GM12878 (cell line): ENCODE measurements at regions not wholly inside any gene's neighbourhood (a gene's known extent, or its start where the extent isn't known, plus 50 kb on each side); places are given as distances from the start of the nearest gene placed in this dataset.

Source experiments
- ATAC-seq: fragments of 200-7000 bp; cut with Tn5 transposase; 3 replicates; pipeline ENCODE4 v1.9.1; 2020; ENCODE audit warnings: mild to moderate bottlenecking, moderate library complexity
- BruUV-seq: library from RNA; stranded (reverse); fragments of 400-500 nt; replicated peaks from 2 replicates; lab custom pipeline; 2021; lab: Mats Ljungman, UMichigan
- CTCF ChIA-PET: fragments of 300-600 bp; sonication (Branson Sonifier 250); formaldehyde crosslinking; extraction: SDS; loops from one replicate; lab custom pipeline; 2021; ENCODE audit warnings: inconsistent platforms; lab: Yijun Ruan, JAX
- POLR2A ChIA-PET: fragments of 350-600 bp; formaldehyde crosslinking; extraction: SDS; loops from one replicate; lab custom pipeline; 2021; ENCODE audit warnings: inconsistent platforms; lab: Charles Lee
- RAD21 ChIA-PET: fragments of 300-600 bp; sonication (Branson Sonifier 250); formaldehyde crosslinking; loops from one replicate; lab custom pipeline; 2023; ENCODE audit warnings: antibody characterized with exemption; ENCODE audit not compliant: unreplicated experiment; lab: Charles Lee
- SMC1A ChIA-PET: fragments of 300-600 bp; sonication (Branson Sonifier 250); formaldehyde crosslinking; loops from one replicate; lab custom pipeline; 2023; ENCODE audit not compliant: unreplicated experiment, uncharacterized antibody; lab: Charles Lee
- DNase-seq: peaks from one replicate; pipeline ENCODE4 v3.0.0-alpha.2; 2011; ENCODE audit warnings: low read depth, low spot score
- FAIRE-seq: peaks from 3 replicates; lab custom pipeline; 2011; peaks lifted over from hg19 to GRCh38; lab: Jason Lieb, UNC
- H2AFZ ChIP-seq: 2 replicates; pipeline ENCODE4 v1.6.0; 2011; ENCODE audit warnings: low read depth, low read length, control low read depth; ENCODE audit not compliant: control insufficient read depth
- H3K27ac ChIP-seq: 2 replicates; pipeline ENCODE4 v1.5.1; 2011; ENCODE audit warnings: control low read depth; ENCODE audit not compliant: control insufficient read depth, insufficient read depth
- H3K27me3 ChIP-seq, 2 experiments: replicated peaks in 1 of 2; 2 replicates each; pipeline versions ENCODE4 v1.6.0 to v1.6.1; 2011; ENCODE audit warnings: low read length in 1 of 2; ENCODE audit not compliant: control insufficient read depth in 2 of 2, insufficient read depth in 2 of 2
- H3K36me3 ChIP-seq, 2 experiments: 2 replicates each; pipeline ENCODE4 v1.5.1; 2011; ENCODE audit warnings: low read length in 1 of 2; ENCODE audit not compliant: control insufficient read depth in 2 of 2, insufficient read depth in 2 of 2
- H3K4me1 ChIP-seq: 2 replicates; pipeline ENCODE4 v1.6.1; 2011; ENCODE audit warnings: mild to moderate bottlenecking, low read length, moderate library complexity, mixed read lengths; ENCODE audit not compliant: control insufficient read depth, insufficient read depth
- H3K4me2 ChIP-seq: 2 replicates; pipeline ENCODE4 v1.6.0; 2011; ENCODE audit warnings: control low read depth; ENCODE audit not compliant: control insufficient read depth, insufficient read depth
- H3K4me3 ChIP-seq: fragments of 200-600 bp; sonication (generic); 2 replicates; pipeline ENCODE4 v1.5.1; 2016
- H3K79me2 ChIP-seq: 2 replicates; pipeline ENCODE4 v1.6.0; 2011; ENCODE audit warnings: low read length; ENCODE audit not compliant: control insufficient read depth, insufficient read depth
- H3K9ac ChIP-seq: 2 replicates; pipeline ENCODE4 v1.8.0; 2011; ENCODE audit warnings: low read length, control low read depth, mixed read lengths; ENCODE audit not compliant: control insufficient read depth, insufficient read depth
- H3K9me3 ChIP-seq: replicated peaks from 3 replicates; pipeline ENCODE4 v1.5.1; 2011; ENCODE audit warnings: mild to moderate bottlenecking, low read length; ENCODE audit not compliant: control insufficient read depth, insufficient read depth
- H4K20me1 ChIP-seq: 2 replicates; pipeline ENCODE4 v1.6.0; 2011; ENCODE audit not compliant: control insufficient read depth, insufficient read depth
- ATF2 ChIP-seq: IDR thresholded peaks from 2 replicates; pipeline ENCODE4 v1.6.1; 2012; ENCODE audit warnings: low read length, inconsistent platforms
- BHLHE40 ChIP-seq, 2 experiments: fragments of 450-650 bp in 1 of 2; IDR thresholded peaks; 2 replicates each; pipeline ENCODE4 v1.6.1; 2011 to 2017; ENCODE audit warnings: low read depth in 2 of 2, borderline replicate concordance in 1 of 2, improper control_type of control experiment in 1 of 2, low read length in 1 of 2, mild to moderate bottlenecking in 1 of 2
- CEBPZ ChIP-seq: fragments of 150-350 bp; IDR thresholded peaks from 2 replicates; pipeline ENCODE4 v1.6.1; 2016; ENCODE audit warnings: low read depth, low read length
- CREB1 ChIP-seq: IDR thresholded peaks from 2 replicates; pipeline ENCODE4 v1.6.1; 2012; ENCODE audit warnings: low read depth, mild to moderate bottlenecking, inconsistent platforms
- EZH2 ChIP-seq: IDR thresholded peaks from 2 replicates; pipeline ENCODE4 v1.6.1; 2012; ENCODE audit warnings: low read depth, mild to moderate bottlenecking, control low read depth, inconsistent platforms, low read length, borderline replicate concordance; ENCODE audit not compliant: control insufficient read depth
- IRF3 ChIP-seq: fragments of 450-650 bp; IDR thresholded peaks from 2 replicates; pipeline ENCODE4 v1.6.1; 2014; ENCODE audit warnings: mild to moderate bottlenecking
- JUND ChIP-seq: IDR thresholded peaks from 2 replicates; pipeline ENCODE4 v1.6.1; 2012; ENCODE audit warnings: low read depth, mild to moderate bottlenecking, low read length, improper control_type of control experiment, moderate library complexity
- MTA3 ChIP-seq: IDR thresholded peaks from 2 replicates; pipeline ENCODE4 v1.6.1; 2012; ENCODE audit warnings: low read length, inconsistent platforms, borderline replicate concordance
- NBN ChIP-seq: fragments of 450-650 bp; IDR thresholded peaks from 2 replicates; pipeline ENCODE4 v1.6.1; 2016
- NFXL1 ChIP-seq: fragments of 450-650 bp; IDR thresholded peaks from 2 replicates; pipeline ENCODE4 v1.6.1; 2017; ENCODE audit warnings: antibody characterized with exemption, mild to moderate bottlenecking, borderline replicate concordance
- RFX5 ChIP-seq: IDR thresholded peaks from 2 replicates; pipeline ENCODE4 v1.6.1; 2011; ENCODE audit warnings: low read depth, low read length, improper control_type of control experiment
- SREBF2 ChIP-seq: IDR thresholded peaks from 2 replicates; pipeline ENCODE4 v1.6.1; 2012; ENCODE audit warnings: mild to moderate bottlenecking, low read length
- SRF ChIP-seq, 2 experiments: IDR thresholded peaks; 2 replicates each; pipeline ENCODE4 v1.6.1; 2011; ENCODE audit warnings: low read depth in 2 of 2, low read length in 2 of 2, mild to moderate bottlenecking in 1 of 2, moderate library complexity in 1 of 2
- ZBTB11 ChIP-seq: fragments of 450-650 bp; formaldehyde crosslinking; IDR thresholded peaks from 2 replicates; pipeline ENCODE4 v1.5.0; 2022; ENCODE audit warnings: mild to moderate bottlenecking, missing genetic modification characterization
- ZNF274 ChIP-seq: IDR thresholded peaks from one replicate; pipeline ENCODE4 v1.8.0; 2011; ENCODE audit not compliant: insufficient read length, insufficient read depth
- WGBS: methylation state at CpG from one replicate; pipeline ENCODE4 v1.1.6; 2016; ENCODE audit warnings: low lambda C conversion rate; ENCODE audit not compliant: insufficient replicate concordance, insufficient coverage; ENCODE audit errors: missing lambda C conversion rate; 5-methylcytosine and 5-hydroxymethylcytosine counted together
- in situ Hi-C: fragments of 300-500 bp; cut with MboI; formaldehyde crosslinking; loops from 9 replicates; pipeline ENCODE4 v1.14.3; 2018; ENCODE audit warnings: mixed read lengths
- intact Hi-C: fragments of 100-400 bp; cut with micrococcal nuclease; formaldehyde crosslinking; loops from one replicate; pipeline ENCODE4 v1.14.2; 2022; ENCODE audit not compliant: unreplicated experiment

GRCh38 chr1:4587721-4588120 is 66.7 kb upstream of the AJAP1 start:
- no peak for FAIRE-seq
- WGBS: 21% methylated on average over 6 of the region's 6 CpGs
- intact Hi-C loops: no loop called here

More at GRCh38 chr1:4587721-4588120, 66.7 kb upstream of the AJAP1 start:
- no peak for ATAC-seq
- no peak for TF ChIP-seq CEBPZ
- TF ChIP-seq NFXL1: no peak
- no peak for TF ChIP-seq MTA3
- no peak for TF ChIP-seq CREB1
- no peak for TF ChIP-seq ZNF274
- no peak for TF ChIP-seq BHLHE40 (IDR thresholded peaks at IDR 0.05; ENCODE audit: borderline replicate concordance in 1 of 2, low read depth in 2 of 2, low read length in 1 of 2)
- TF ChIP-seq ZBTB11 (CRISPR knock-in tag): no peak
- TF ChIP-seq SREBF2: no peak
- TF ChIP-seq JUND: no peak
- no peak for TF ChIP-seq ATF2
- TF ChIP-seq IRF3: no peak
- TF ChIP-seq NBN: no peak
- no peak for TF ChIP-seq SRF (IDR thresholded peaks at IDR 0.05; ENCODE audit: low read depth in 2 of 2, low read length in 2 of 2)
- no peak for TF ChIP-seq EZH2
- no peak for TF ChIP-seq RFX5
- TF ChIP-seq, all 136 proteins: peak for 0
- BruUV-seq: no TSS peak
- Histone ChIP-seq H2AFZ (no peak overlapping the region), H3K4me3 (no peak overlapping the region), H3K9me3 (no peaks in the 10 kb centered on the region), H3K27me3 (no peaks in the 10 kb centered on the region), H3K36me3 (no peaks in the 10 kb centered on the region), H4K20me1 (no peaks in the 10 kb centered on the region), H3K4me1 (no peaks in the 10 kb centered on the region), H3K9ac (no peak overlapping the region), H3K27ac (no peak overlapping the region), H3K4me2 (no peak overlapping the region), H3K79me2 (no peaks in the 10 kb centered on the region)
- SMC1A ChIA-PET: no interaction called here
- POLR2A ChIA-PET: no interaction called here
- CTCF ChIA-PET: no interaction called here
- no peak for DNase-seq
- RAD21 ChIA-PET: no interaction called here
- in situ Hi-C loops: no loop called here
